Fibroblast of the aortic adventitia (primary cell): ENCODE measurements at regions not wholly inside any gene's neighbourhood (a gene's known extent, or its start where the extent isn't known, plus 50 kb on each side); places are given as distances from the start of the nearest gene placed in this dataset.
A peak's percentile ranks its signal among the peaks of the same experiment; 100 is the strongest.

ENCODE experiments used
- DNase-seq: peaks from one replicate; pipeline ENCODE4 v3.0.0-alpha.2; 2010; ENCODE audit warnings: low read depth
- H3K4me3 ChIP-seq: 2 replicates; pipeline ENCODE4 v1.5.1; 2011; ENCODE audit warnings: low read depth, mild to moderate bottlenecking, control low read depth, low read length, moderate library complexity
- CTCF ChIP-seq: IDR thresholded peaks from 2 replicates; pipeline ENCODE4 v1.5.1; 2011; ENCODE audit warnings: mild to moderate bottlenecking, low read length, control low read depth, inconsistent platforms; ENCODE audit not compliant: insufficient read depth

DNA sequence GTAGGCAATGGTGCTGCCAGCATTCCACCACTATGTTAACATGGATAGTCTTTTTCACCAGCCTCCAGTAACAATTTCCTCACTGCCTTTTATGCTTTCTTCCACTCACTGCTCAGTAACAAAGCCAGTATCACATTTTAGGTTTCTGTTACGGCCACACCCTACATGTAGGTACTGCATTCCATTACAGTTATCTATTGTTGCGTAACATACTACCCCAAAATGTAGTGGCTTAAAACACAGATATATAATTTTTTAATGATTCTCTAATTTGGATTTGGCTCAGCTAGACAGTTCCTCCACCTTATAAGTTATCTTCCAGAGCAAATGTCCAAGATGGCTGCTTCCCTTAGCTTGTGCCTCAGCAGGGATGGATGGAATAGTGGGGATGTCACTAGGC, 498.7 kb upstream of the ACVR2A start:
- no peak for TF ChIP-seq CTCF
- DNase-seq, result no peak
- no peak overlapping the region for H3K4me3 ChIP-seq

- DNase-seq, result peak; percentile 65
Measured at GRCh38 chr2:147345246-147345645, 499.6 kb upstream of the ACVR2A start.

DNA sequence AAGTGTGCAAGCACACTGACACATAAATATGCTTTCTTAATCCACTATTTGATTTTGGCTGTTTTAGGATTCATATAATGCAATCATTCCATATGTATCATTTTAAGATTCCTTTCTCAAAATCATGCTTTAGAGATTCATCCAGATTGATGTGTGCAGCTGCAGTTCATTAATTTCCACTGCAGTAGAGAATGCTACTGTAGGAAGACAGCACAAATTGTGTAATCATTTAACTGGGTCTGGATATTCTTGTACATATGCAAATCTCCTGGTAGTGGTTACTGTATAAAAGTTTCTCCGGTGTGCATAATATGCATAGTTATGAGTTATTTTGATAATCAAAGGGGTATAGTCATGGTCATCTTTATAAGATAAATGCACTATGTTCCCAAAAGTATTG, 502.5 kb upstream of the ACVR2A start:
- no peak overlapping the region for H3K4me3 ChIP-seq
- TF ChIP-seq CTCF, result no peak
- no peak for DNase-seq

More at GRCh38 chr2:147345246-147345645, 499.6 kb upstream of the ACVR2A start:
- H3K4me3 ChIP-seq, result no peak overlapping the region
- TF ChIP-seq CTCF, result no peak

- peak; percentile 59 for DNase-seq
- no peak overlapping the region for H3K4me3 ChIP-seq
- peak; percentile 44 for TF ChIP-seq CTCF
Measured at GRCh38 chr2:147331790-147332419, 512.9 kb upstream of the ACVR2A start.

- H3K4me3 ChIP-seq, result no peak overlapping the region
- DNase-seq, result no peak
- TF ChIP-seq CTCF, result no peak
Measured at GRCh38 chr2:147330925-147331324, 513.9 kb upstream of the ACVR2A start.

DNA sequence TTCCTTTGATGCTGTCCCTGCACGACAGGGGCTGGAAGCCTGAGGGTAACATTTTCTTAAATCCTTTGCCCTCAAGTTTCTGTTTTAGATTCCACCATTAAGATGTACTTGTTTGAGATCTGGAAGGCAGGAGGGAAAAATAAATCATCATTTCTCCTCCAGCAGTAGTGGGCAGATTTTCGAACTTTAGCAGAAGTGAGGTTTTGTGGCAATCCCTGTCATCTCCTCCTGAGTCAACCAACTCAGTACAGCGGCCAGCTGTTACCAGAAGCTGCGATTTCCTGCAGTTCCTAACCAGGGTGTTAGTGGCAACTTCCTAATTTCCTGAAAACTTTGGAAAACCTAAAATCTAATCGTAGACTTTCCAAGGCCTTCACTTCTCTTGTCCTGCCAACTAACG, 517.2 kb upstream of the ACVR2A start:
- no peak for TF ChIP-seq CTCF
- DNase-seq, result peak; percentile 14
- H3K4me3 ChIP-seq, result no peak overlapping the region

DNA sequence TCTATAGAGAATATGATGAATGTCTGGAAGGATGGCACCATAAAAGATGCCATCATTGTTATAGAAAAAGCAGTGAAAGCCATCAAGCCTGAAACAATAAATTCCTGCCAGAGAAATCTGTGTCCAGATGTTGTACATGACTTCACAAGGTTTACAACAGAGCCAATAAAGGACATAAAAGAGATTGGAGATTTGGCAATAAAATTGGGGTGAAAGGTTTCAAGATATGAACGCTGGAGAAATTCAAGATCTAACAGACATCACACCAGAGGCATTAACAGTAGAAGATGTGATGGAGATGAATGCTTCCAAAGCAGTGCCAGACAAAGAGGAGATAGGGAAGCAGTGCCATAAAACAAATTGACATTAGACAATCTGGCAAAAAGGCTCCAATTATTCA, 518.8 kb upstream of the ACVR2A start:
- peak; percentile 2 for DNase-seq
- no peak for TF ChIP-seq CTCF
- no peak overlapping the region for H3K4me3 ChIP-seq
